ENCODE measurements at regions not wholly inside any gene's neighbourhood (a gene's known extent, or its start where the extent isn't known, plus 50 kb on each side); places are given as distances from the start of the nearest gene placed in this dataset.

GRCh38 chr2:83823229-83823628, 635.9 kb downstream of the SUCLG1 start:
- no peaks in the 10 kb centered on the region for H3K36me3 ChIP-seq (ENCODE audit: control insufficient read depth, insufficient read depth, low read length)
- no peak overlapping the region for H3K4me3 Mint-ChIP-seq
- no peak for TF ChIP-seq CTCF (IDR thresholded peaks at IDR 0.05)
- DNase-seq (no peak), ATAC-seq (no peak)
- peaks cover 5 to 10% of the 10 kb centered on the region in 2 donors for H3K9me3 Mint-ChIP-seq
- intact Hi-C loops (cut with micrococcal nuclease), result no loop called here
- H3K27ac Mint-ChIP-seq, result no peak overlapping the region
- H3K4me1 Mint-ChIP-seq, result no peaks in the 10 kb centered on the region
- peaks cover 7% of the 10 kb centered on the region for H3K9me3 ChIP-seq (ENCODE audit: control insufficient read depth, insufficient read depth, low read length)
- no peaks in the 10 kb centered on the region for H3K36me3 Mint-ChIP-seq
- H3K27ac ChIP-seq (ENCODE audit: low read length), result no peak overlapping the region
- no peak overlapping the region for H3K4me3 ChIP-seq (ENCODE audit: low read length)
- 43% methylated on average over 2 of the region's 2 CpGs for WGBS (ENCODE audit: insufficient coverage)
- no peaks in the 10 kb centered on the region for H3K27me3 Mint-ChIP-seq (ENCODE audit: low read depth in 2 of 2)
- no peaks in the 10 kb centered on the region for H3K4me1 ChIP-seq (ENCODE audit: control insufficient read depth, insufficient read depth, low read length)
- H3K27me3 ChIP-seq (ENCODE audit: control insufficient read depth, insufficient read depth, low read length), result no peaks in the 10 kb centered on the region

GRCh38 chr2:83817511-83817910, 641.6 kb downstream of the SUCLG1 start:
- Mint-ChIP-seq H3K27me3 (ENCODE audit: low read depth in 2 of 2) (no peaks in the 10 kb centered on the region), H3K4me3 (no peak overlapping the region), H3K36me3 (no peaks in the 10 kb centered on the region), H3K27ac (no peak overlapping the region), H3K9me3 (peaks cover 3 to 8% of the 10 kb centered on the region in 2 donors), H3K4me1 (no peaks in the 10 kb centered on the region)
- no peaks in the 10 kb centered on the region for H3K4me1 ChIP-seq (ENCODE audit: control insufficient read depth, insufficient read depth, low read length)
- no peaks in the 10 kb centered on the region for H3K9me3 ChIP-seq (ENCODE audit: control insufficient read depth, insufficient read depth, low read length)
- DNase-seq (no peak), ATAC-seq (no peak)
- 80% methylated on average over 1 of the region's 3 CpGs for WGBS (ENCODE audit: insufficient coverage)
- no peak overlapping the region for H3K4me3 ChIP-seq (ENCODE audit: low read length)
- H3K27me3 ChIP-seq (ENCODE audit: control insufficient read depth, insufficient read depth, low read length), result no peaks in the 10 kb centered on the region
- intact Hi-C loops (cut with micrococcal nuclease), result no loop called here
- no peak overlapping the region for H3K27ac ChIP-seq (ENCODE audit: low read length)
- H3K36me3 ChIP-seq (ENCODE audit: control insufficient read depth, insufficient read depth, low read length), result no peaks in the 10 kb centered on the region
- TF ChIP-seq CTCF (IDR thresholded peaks at IDR 0.05), result no peak

- H3K27me3 Mint-ChIP-seq (ENCODE audit: low read depth in 2 of 2), result no peaks in the 10 kb centered on the region
Observed at GRCh38 chr2:83808878-83809277, 650.2 kb downstream of the SUCLG1 start.

More at GRCh38 chr2:83808878-83809277, 650.2 kb downstream of the SUCLG1 start:
- DNase-seq (no peak), ATAC-seq (no peak)
- peaks cover 4% of the 10 kb centered on the region for H3K9me3 ChIP-seq (ENCODE audit: control insufficient read depth, insufficient read depth, low read length)
- no peaks in the 10 kb centered on the region for H3K27me3 ChIP-seq (ENCODE audit: control insufficient read depth, insufficient read depth, low read length)
- WGBS (ENCODE audit: insufficient coverage), result no CpG with 5 or more reads among the region's 1 CpG
- peaks cover 0 to 5% of the 10 kb centered on the region in 2 donors for H3K9me3 Mint-ChIP-seq
- H3K27ac Mint-ChIP-seq, result no peak overlapping the region
- no peaks in the 10 kb centered on the region for H3K36me3 Mint-ChIP-seq
- H3K27ac ChIP-seq (ENCODE audit: low read length), result no peak overlapping the region
- no peak overlapping the region for H3K4me3 Mint-ChIP-seq
- H3K4me3 ChIP-seq (ENCODE audit: low read length), result no peak overlapping the region
- TF ChIP-seq CTCF (IDR thresholded peaks at IDR 0.05), result no peak
- no peaks in the 10 kb centered on the region for H3K4me1 Mint-ChIP-seq
- H3K36me3 ChIP-seq (ENCODE audit: control insufficient read depth, insufficient read depth, low read length), result no peaks in the 10 kb centered on the region
- intact Hi-C loops (cut with micrococcal nuclease), result no loop called here
- H3K4me1 ChIP-seq (ENCODE audit: control insufficient read depth, insufficient read depth, low read length), result no peaks in the 10 kb centered on the region

All from natural killer cell (primary cell).